AG09309 (cell line): ENCODE measurements at regions not wholly inside any gene's neighbourhood (a gene's known extent, or its start where the extent isn't known, plus 50 kb on each side); places are given as distances from the start of the nearest gene placed in this dataset.
"Not testable (repeated sequence)": the region's sequence is repeated elsewhere in the genome, so short reads cannot be mapped to it uniquely, and the experiment has no call there.

Experiments used
- DNase-seq: peaks from one replicate; pipeline ENCODE4 v3.0.0-alpha.2; 2010; ENCODE audit warnings: low read depth
- H3K4me3 ChIP-seq: 2 replicates; pipeline ENCODE4 v1.5.1; 2011; ENCODE audit warnings: mild to moderate bottlenecking, low read depth, low read length, moderate library complexity; ENCODE audit not compliant: control insufficient read depth
- TF ChIP-seq, protein P1 (sequence below): IDR thresholded peaks from 2 replicates; pipeline ENCODE4 v1.5.1; 2011; ENCODE audit warnings: mild to moderate bottlenecking, low read depth, low read length, inconsistent platforms; ENCODE audit not compliant: insufficient read depth, control insufficient read depth; ENCODE audit errors: missing control alignments

DNA sequence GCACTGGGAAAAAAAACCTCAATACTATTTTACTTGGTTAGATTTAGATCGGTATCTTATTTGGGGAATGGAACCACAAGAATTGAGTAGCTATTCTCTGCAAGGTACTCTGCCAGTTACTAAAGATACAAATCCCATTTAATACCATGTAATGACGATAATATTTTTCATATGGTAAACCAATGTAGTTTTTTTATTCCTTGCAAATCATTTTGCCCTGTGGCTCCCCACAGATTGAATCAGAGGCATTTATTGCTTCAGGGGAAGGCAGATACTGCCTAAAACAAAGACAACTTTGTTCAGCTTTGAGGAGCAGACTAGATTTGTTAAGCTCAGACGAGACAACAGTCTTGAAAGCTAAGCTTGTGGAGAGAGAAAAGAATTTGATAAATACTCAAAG is 226.7 kb upstream of the RUNX1 start:
- no peak overlapping the region for H3K4me3 ChIP-seq
- DNase-seq, result no peak
- TF ChIP-seq, protein P1, sequence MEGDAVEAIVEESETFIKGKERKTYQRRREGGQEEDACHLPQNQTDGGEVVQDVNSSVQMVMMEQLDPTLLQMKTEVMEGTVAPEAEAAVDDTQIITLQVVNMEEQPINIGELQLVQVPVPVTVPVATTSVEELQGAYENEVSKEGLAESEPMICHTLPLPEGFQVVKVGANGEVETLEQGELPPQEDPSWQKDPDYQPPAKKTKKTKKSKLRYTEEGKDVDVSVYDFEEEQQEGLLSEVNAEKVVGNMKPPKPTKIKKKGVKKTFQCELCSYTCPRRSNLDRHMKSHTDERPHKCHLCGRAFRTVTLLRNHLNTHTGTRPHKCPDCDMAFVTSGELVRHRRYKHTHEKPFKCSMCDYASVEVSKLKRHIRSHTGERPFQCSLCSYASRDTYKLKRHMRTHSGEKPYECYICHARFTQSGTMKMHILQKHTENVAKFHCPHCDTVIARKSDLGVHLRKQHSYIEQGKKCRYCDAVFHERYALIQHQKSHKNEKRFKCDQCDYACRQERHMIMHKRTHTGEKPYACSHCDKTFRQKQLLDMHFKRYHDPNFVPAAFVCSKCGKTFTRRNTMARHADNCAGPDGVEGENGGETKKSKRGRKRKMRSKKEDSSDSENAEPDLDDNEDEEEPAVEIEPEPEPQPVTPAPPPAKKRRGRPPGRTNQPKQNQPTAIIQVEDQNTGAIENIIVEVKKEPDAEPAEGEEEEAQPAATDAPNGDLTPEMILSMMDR, result no peak

DNA sequence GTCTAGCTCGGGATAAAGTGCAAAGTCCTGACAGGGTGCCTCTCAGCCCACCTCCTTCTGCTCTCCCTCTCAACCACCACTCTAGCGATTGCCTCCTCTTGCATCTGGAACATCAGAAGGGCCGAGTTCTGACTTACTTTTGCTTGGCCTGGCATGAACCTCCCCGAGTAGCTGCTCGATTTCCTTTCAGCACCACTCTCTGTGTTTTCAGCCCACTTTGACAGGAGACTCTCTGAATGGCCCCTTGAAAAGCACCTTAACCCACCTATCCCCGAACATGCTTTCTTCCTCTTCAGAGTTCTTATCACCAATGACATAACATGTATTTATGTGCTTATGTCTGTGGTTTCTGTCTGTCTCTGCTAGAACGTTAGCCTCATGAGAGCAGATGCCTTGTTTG is 225.8 kb upstream of the RUNX1 start:
- no peak for DNase-seq
- TF ChIP-seq, protein P1, result no peak
- H3K4me3 ChIP-seq, result no peak overlapping the region

DNA sequence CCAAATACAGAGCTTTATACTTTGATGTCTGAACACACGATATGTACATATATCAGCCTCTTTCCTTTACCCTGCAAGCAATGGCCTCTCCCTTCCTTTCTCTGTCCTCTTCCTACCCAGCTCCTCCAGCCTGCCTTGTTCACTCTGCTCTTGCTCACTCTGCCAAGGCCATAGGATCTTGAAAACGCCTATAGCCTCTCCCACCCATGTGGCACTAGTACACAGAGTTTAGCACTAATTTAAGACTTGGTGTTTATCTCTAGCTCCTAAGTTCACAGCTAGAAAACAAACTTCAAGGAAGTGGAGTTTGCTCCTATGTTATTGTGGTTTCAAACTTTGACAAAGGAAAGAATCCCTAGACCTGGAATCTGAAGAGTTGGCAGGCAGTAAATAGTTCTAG is 225.0 kb upstream of the RUNX1 start:
- no peak overlapping the region for H3K4me3 ChIP-seq
- TF ChIP-seq, protein P1, result no peak
- DNase-seq, result no peak

DNA sequence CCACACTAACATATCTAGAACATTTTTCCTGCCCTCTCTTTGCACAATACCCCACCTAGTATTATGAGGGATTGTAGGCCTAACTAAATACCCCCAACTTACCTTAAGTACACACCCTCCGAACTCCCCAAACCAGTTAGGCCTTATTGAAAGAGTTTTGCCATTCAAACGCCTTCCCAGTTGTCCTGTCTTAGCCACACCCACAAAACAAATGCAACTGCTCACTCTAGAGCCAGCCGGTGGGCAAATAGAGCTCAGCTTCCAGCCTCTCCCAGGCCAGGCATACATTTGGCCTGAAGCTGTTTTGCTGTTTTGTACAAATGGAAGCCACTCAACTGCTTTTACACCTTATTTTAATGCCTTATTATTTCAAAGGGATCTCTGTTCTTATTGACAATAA is 224.2 kb upstream of the RUNX1 start:
- no peak overlapping the region for H3K4me3 ChIP-seq
- TF ChIP-seq, protein P1, result no peak
- no peak for DNase-seq

DNA sequence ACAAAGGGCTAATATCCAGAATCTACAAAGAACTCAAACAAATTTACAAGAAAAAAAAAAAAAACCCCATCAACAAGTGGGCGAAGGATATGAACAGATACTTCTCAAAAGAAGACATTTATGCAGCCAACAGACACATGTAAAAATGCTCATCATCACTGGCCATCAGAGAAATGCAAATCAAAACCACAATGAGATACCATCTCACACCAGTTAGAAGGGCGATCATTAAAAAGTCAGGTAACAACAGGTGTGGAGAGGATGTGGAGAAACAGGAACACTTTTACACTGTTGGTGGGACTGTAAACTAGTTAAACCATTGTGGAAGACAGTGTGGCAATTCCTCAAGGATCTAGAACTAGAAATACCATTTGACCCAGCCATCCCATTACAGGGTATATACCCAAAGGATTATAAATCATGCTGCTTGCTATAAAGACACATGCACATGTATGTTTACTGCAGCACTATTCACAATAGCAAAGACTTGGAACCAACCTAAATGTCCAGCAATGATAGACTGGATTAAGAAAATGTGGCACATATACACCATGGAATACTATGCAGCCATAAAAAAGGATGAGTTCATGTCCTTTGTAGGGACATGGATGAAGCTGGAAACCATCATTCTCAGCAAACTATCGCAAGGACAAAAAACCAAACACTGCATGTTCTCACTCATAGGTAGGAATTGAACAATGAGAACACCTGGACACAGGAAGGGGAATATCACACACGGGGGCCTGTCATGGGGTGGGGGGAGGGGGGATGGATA is 222.4 kb upstream of the RUNX1 start:
- DNase-seq, H3K4me3 ChIP-seq: not testable (repeated sequence)

DNA sequence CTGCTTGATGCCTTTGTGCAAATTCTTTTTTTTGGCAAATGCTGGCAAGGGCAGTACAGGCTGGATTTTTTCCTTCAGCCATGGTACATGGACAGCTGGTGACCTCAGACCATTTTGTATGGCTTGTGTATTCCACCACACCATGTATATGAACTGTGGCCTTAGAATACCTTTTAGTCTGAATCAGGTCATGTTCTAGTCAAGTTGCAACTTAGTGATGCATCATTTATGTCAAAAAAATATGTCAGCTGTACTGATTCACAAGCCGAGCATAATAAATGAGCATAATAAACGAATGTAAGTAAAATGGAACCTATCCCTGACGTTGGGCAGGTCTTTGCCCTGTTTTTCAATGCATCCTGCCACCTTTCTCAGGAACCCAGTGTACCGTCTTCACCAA is 219.7 kb upstream of the RUNX1 start:
- TF ChIP-seq, protein P1, result no peak
- no peak overlapping the region for H3K4me3 ChIP-seq
- DNase-seq, result no peak

DNA sequence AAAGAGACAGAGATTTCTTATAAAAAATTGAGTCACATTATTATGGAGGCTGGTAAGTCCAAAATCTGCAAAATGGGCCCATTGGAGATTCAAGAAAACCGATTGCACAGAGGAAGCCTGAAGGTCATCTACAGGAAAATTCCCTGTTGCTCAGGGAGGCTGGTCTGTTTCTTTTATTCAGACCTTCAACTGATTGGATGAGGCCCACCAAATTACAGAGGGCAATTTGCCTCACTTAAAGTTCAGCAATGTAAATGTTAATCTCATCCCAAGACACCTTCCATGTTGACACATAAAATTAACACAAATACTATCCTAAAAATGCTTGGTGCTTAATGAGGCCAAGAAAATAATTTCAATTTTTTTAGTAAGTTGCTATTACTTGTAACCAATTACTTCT is 219.2 kb upstream of the RUNX1 start:
- DNase-seq, result no peak
- TF ChIP-seq, protein P1, result no peak
- no peak overlapping the region for H3K4me3 ChIP-seq
